Transverse colon (tissue), 4 donors: ENCODE measurements at regions not wholly inside any gene's neighbourhood (a gene's known extent, or its start where the extent isn't known, plus 50 kb on each side); places are given as distances from the start of the nearest gene placed in this dataset.

Source experiments
- DNase-seq: peaks from one replicate; pipeline ENCODE4 v3.0.0-alpha.2; 2019
- H3K27ac ChIP-seq, 4 donors: fragments of 200-600 bp; sonication (generic); 2 replicates each; pipeline ENCODE4 v1.5.1; 2016 to 2018; ENCODE audit warnings: inconsistent platforms in 4 of 4
- H3K27me3 ChIP-seq: fragments of 200-600 bp; sonication (generic); 2 replicates; pipeline ENCODE4 v1.5.1; 2017; ENCODE audit warnings: inconsistent platforms
- H3K36me3 ChIP-seq, 4 donors: fragments of 200-600 bp; sonication (generic); 2 replicates each; pipeline ENCODE4 v1.5.1; 2017 to 2019; ENCODE audit warnings: inconsistent platforms in 4 of 4
- H3K4me1 ChIP-seq, 4 donors: fragments of 200-600 bp; sonication (generic); 2 replicates each; pipeline ENCODE4 v1.5.1; 2017 to 2020; ENCODE audit warnings: inconsistent platforms in 4 of 4
- H3K4me3 ChIP-seq, 4 donors: fragments of 200-600 bp; sonication (generic); 1 replicate in 1 of 4; 2 replicates in 3 of 4; pipeline versions ENCODE4 v1.5.1 to v1.6.1; 2017 to 2019; ENCODE audit warnings: inconsistent platforms in 4 of 4
- H3K9me3 ChIP-seq, 2 donors: fragments of 200-600 bp; sonication (generic); 2 replicates each; pipeline ENCODE4 v1.5.1; 2017 to 2019; ENCODE audit warnings: inconsistent platforms in 2 of 2
- EP300 ChIP-seq: sonication (generic); formaldehyde crosslinking; IDR thresholded peaks from one replicate; pipeline ENCODE4 v1.6.1; 2017; ENCODE audit warnings: antibody characterized with exemption, low read depth
- POLR2A ChIP-seq: fragments of 450-650 bp; IDR thresholded peaks from one replicate; pipeline ENCODE4 v1.6.1; 2016; ENCODE audit warnings: antibody characterized with exemption, mild to moderate bottlenecking, moderate library complexity
- POLR2AphosphoS5 ChIP-seq, 3 donors: sonication (generic); formaldehyde crosslinking; IDR thresholded peaks; one replicate each; pipeline ENCODE4 v1.6.1; 2016; ENCODE audit warnings: antibody characterized with exemption in 3 of 3
- WGBS, 2 donors: methylation state at CpG; one replicate each; pipeline ENCODE4 v1.1.5; 2018; ENCODE audit warnings: low coverage in 1 of 2; 5-methylcytosine and 5-hydroxymethylcytosine counted together
- in situ Hi-C, 4 donors: fragments of 200-750 bp; cut with MboI; loops; one replicate each; pipeline versions ENCODE4 v1.15.0 to v1.15.1; 2017; ENCODE audit warnings: low sequenced_read_pairs in 3 of 4, low pct_ligation_motif_present in 1 of 4, low pct_unique_long_range_greater_than_20kb in 1 of 4
- intact Hi-C: fragments of 100-400 bp; cut with DNase I; formaldehyde crosslinking; loops from one replicate; pipeline ENCODE4 v1.15.1; 2023; ENCODE audit warnings: low total_unique reads
- TF ChIP-seq, protein P1 (sequence below), 5 experiments: fragments of 200-600 bp in 3 of 5; fragments of 450-650 bp in 2 of 5; sonication (generic) in 3 of 5; IDR thresholded peaks; 1 replicate in 2 of 5; 2 replicates in 3 of 5; pipeline ENCODE4 v1.5.1; 2016 to 2017; ENCODE audit warnings: antibody characterized with exemption in 5 of 5, inconsistent platforms in 3 of 5, mild to moderate bottlenecking in 2 of 5, moderate library complexity in 1 of 5

DNA sequence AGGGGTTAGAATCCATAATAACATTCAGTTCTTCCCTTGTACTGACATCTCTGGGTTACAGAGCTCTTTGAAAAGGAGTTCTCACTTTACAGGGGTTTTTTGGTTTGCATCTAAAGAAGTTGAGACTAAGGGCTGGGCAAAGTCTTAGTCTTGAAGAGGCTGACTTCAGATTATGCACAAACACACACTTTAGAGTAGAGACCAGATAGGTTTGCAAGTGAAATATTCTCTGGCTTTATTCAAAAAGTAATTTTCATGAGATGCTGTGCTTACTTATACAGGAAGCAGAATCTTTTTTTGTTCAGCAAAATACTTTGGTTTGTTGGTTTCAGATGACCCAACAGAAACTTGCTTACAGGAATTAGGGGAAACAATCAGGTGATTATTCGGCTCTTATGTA, 410.9 kb upstream of the LRRTM1 start:
- Histone ChIP-seq H3K27me3 (no peaks in the 10 kb centered on the region), H3K4me1 (no peaks in the 10 kb centered on the region), H3K36me3 (no peaks in the 10 kb centered on the region), H3K4me3 (no peak overlapping the region), H3K27ac (no peak overlapping the region), H3K9me3 (no peaks in the 10 kb centered on the region)
- DNase-seq: no peak
- in situ Hi-C loops (no loop called here), intact Hi-C loops (no loop called here)
- WGBS, 2 donors: 63 to 69% methylated on average over 1 of the region's 1 CpG
- TF ChIP-seq POLR2AphosphoS5 (IDR thresholded peaks at IDR 0.05): no peak
- TF ChIP-seq, protein P1, sequence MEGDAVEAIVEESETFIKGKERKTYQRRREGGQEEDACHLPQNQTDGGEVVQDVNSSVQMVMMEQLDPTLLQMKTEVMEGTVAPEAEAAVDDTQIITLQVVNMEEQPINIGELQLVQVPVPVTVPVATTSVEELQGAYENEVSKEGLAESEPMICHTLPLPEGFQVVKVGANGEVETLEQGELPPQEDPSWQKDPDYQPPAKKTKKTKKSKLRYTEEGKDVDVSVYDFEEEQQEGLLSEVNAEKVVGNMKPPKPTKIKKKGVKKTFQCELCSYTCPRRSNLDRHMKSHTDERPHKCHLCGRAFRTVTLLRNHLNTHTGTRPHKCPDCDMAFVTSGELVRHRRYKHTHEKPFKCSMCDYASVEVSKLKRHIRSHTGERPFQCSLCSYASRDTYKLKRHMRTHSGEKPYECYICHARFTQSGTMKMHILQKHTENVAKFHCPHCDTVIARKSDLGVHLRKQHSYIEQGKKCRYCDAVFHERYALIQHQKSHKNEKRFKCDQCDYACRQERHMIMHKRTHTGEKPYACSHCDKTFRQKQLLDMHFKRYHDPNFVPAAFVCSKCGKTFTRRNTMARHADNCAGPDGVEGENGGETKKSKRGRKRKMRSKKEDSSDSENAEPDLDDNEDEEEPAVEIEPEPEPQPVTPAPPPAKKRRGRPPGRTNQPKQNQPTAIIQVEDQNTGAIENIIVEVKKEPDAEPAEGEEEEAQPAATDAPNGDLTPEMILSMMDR (IDR thresholded peaks at IDR 0.05): no peak
- TF ChIP-seq POLR2A: no peak
- TF ChIP-seq EP300: no peak

DNA sequence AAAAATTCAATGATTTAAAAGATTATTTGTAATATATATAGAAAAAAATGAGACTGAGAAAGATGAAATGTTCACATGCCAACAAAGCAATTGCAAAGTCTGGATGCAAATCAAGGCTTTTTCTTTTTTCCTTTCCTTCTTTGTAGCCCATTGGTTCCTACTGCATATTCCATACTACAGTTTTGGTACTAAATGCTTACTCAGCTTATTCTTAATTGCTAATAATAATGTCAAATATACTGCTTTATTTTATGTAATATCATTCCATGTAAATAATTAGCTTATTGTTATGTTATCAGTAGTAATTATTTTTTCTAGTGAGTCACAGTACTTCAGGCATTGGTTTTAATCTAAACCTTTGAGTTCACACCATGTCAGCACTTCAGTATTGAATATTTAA, 407.4 kb upstream of the LRRTM1 start:
- no peak overlapping the region for H3K27ac ChIP-seq
- no peak for DNase-seq
- intact Hi-C loops: no loop called here
- no peaks in the 10 kb centered on the region for H3K27me3 ChIP-seq
- no peaks in the 10 kb centered on the region for H3K36me3 ChIP-seq
- no peak overlapping the region for H3K4me3 ChIP-seq
- in situ Hi-C loops: no loop called here
- H3K4me1 ChIP-seq: no peaks in the 10 kb centered on the region
- no peaks in the 10 kb centered on the region for H3K9me3 ChIP-seq
- TF ChIP-seq, protein P1 (IDR thresholded peaks at IDR 0.05): no peak
- no peak for TF ChIP-seq EP300
- TF ChIP-seq POLR2A: no peak
- no peak for TF ChIP-seq POLR2AphosphoS5 (IDR thresholded peaks at IDR 0.05)

DNA sequence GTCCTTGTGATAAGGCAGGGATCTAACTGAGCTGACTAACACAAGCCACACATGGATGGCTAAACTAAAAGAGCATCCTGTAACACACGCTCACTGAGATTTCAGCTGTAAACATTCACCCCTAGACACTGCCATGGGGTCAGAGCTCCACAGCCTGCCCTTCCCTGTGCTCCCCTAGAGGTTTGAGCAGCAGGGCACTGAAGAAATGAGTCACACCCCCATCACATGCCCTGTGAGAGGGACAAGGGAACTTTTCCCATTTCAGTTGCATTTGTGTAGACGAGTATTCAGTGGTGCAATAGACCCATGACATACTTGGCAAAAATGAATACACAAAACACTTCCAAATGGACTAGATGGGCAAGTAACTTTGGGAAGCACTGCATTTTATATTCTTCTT, 402.4 kb upstream of the LRRTM1 start:
- Histone ChIP-seq H3K4me1 (no peaks in the 10 kb centered on the region), H3K4me3 (no peak overlapping the region), H3K9me3 (no peaks in the 10 kb centered on the region), H3K27me3 (no peaks in the 10 kb centered on the region), H3K27ac (no peak overlapping the region), H3K36me3 (no peaks in the 10 kb centered on the region)
- intact Hi-C loops (no loop called here), in situ Hi-C loops (no loop called here)
- WGBS, 2 donors: 52 to 83% methylated on average over 1 to 2 of the region's 2 CpGs
- TF ChIP-seq, protein P1 (IDR thresholded peaks at IDR 0.05): no peak
- no peak for TF ChIP-seq POLR2A
- TF ChIP-seq EP300: no peak
- no peak for TF ChIP-seq POLR2AphosphoS5 (IDR thresholded peaks at IDR 0.05)
- no peak for DNase-seq

DNA sequence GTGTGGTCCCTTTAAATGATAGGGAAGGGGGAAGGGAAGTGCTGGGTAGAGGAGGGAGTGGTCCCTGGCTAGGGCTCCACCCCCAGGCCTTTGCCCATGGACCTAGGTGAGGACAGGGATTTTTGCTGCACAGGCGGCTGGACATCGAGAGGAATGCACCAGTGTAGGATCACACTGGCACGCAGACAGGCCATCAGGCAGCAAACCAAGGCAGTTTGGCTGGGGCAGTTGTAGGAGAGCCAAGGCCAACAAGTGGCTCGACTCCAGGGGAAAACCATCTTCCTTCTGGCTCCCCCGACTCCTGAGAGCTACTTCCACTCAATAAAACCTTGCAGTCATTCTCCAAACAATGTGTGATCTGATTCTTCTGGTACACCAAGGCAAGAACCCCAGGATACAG, 402.0 kb upstream of the LRRTM1 start:
- Histone ChIP-seq H3K27me3 (no peaks in the 10 kb centered on the region), H3K4me3 (no peak overlapping the region), H3K4me1 (no peaks in the 10 kb centered on the region), H3K9me3 (no peaks in the 10 kb centered on the region), H3K36me3 (no peaks in the 10 kb centered on the region), H3K27ac (no peak overlapping the region)
- intact Hi-C loops: no loop called here
- in situ Hi-C loops: no loop called here
- DNase-seq: no peak
- no peak for TF ChIP-seq POLR2A
- TF ChIP-seq, protein P1 (IDR thresholded peaks at IDR 0.05): no peak
- TF ChIP-seq POLR2AphosphoS5 (IDR thresholded peaks at IDR 0.05): no peak
- TF ChIP-seq EP300: no peak
- WGBS, 2 donors: 50% methylated on average over 5 of the region's 5 CpGs; no CpG with 5 or more reads in 1 of the 2 donors
